Activated T-helper 1 cell treated with Interleukin-2 at 50 U/mL for 16 hours (primary cell): ENCODE measurements at regions not wholly inside any gene's neighbourhood (a gene's known extent, or its start where the extent isn't known, plus 50 kb on each side); places are given as distances from the start of the nearest gene placed in this dataset.

Experiments used
- DNase-seq: peaks from one replicate; pipeline ENCODE4 v3.0.0-alpha.2; 2020; ENCODE audit warnings: low read depth

GRCh38 chr18:72360634-72361033 is 183.5 kb downstream of the CBLN2 start:
- DNase-seq: no peak

- no peak for DNase-seq
These were observed 201.2 kb downstream of the CBLN2 start for GRCh38 chr18:72342933-72343332.

GRCh38 chr18:72339976-72340375 is 204.2 kb downstream of the CBLN2 start:
- DNase-seq: no peak

GRCh38 chr18:72336786-72337185 is 207.4 kb downstream of the CBLN2 start:
- DNase-seq: no peak

- no peak for DNase-seq
These were observed 214.6 kb downstream of the CBLN2 start for GRCh38 chr18:72329533-72329932.

GRCh38 chr18:72325307-72325706 is 218.8 kb downstream of the CBLN2 start:
- DNase-seq: no peak

GRCh38 chr18:72324677-72325076 is 219.5 kb downstream of the CBLN2 start:
- no peak for DNase-seq

- DNase-seq: no peak
These were observed 227.6 kb downstream of the CBLN2 start for GRCh38 chr18:72316497-72316896.

- no peak for DNase-seq
These were observed 260.8 kb downstream of the CBLN2 start for GRCh38 chr18:72283148-72283925.

GRCh38 chr18:72273025-72273424 is 271.1 kb downstream of the CBLN2 start:
- DNase-seq: no peak

GRCh38 chr18:72261590-72261989 is 282.6 kb downstream of the CBLN2 start:
- no peak for DNase-seq

- DNase-seq: no peak
These were observed 298.1 kb downstream of the CBLN2 start for GRCh38 chr18:72246076-72246475.

- DNase-seq: no peak
These were observed 308.7 kb downstream of the CBLN2 start for GRCh38 chr18:72235422-72235821.

GRCh38 chr18:72233106-72233505 is 311.0 kb downstream of the CBLN2 start:
- DNase-seq: no peak

GRCh38 chr18:72232644-72233043 is 311.5 kb downstream of the CBLN2 start:
- no peak for DNase-seq

- DNase-seq: no peak
These were observed 318.2 kb downstream of the CBLN2 start for GRCh38 chr18:72225958-72226357.

GRCh38 chr18:72223733-72224132 is 320.4 kb downstream of the CBLN2 start:
- no peak for DNase-seq

- no peak for DNase-seq
These were observed 335.0 kb downstream of the CBLN2 start for GRCh38 chr18:72208920-72209676.

GRCh38 chr18:72207280-72207679 is 336.9 kb downstream of the CBLN2 start:
- DNase-seq: no peak

- DNase-seq: no peak
These were observed 337.3 kb downstream of the CBLN2 start for GRCh38 chr18:72206814-72207213.

GRCh38 chr18:72201032-72201431 is 343.1 kb downstream of the CBLN2 start:
- no peak for DNase-seq

- DNase-seq: no peak
These were observed 346.6 kb downstream of the CBLN2 start for GRCh38 chr18:72197591-72197990.

GRCh38 chr18:72194072-72194471 is 350.1 kb downstream of the CBLN2 start:
- no peak for DNase-seq

- DNase-seq: no peak
These were observed 356.2 kb downstream of the CBLN2 start for GRCh38 chr18:72187956-72188355.
